OCI-LY3 (cell line): ENCODE measurements at regions not wholly inside any gene's neighbourhood (a gene's known extent, or its start where the extent isn't known, plus 50 kb on each side); places are given as distances from the start of the nearest gene placed in this dataset.

Experiments used
- H2AFZ ChIP-seq: fragments of 200-600, 300-600 bp; shearing (Covaris generic); 2 replicates; pipeline ENCODE4 v1.6.0; 2014; ENCODE audit warnings: antibody characterized with exemption, low read depth, low read length
- H3K27ac ChIP-seq: fragments of 200-600, 300-600 bp; sonication (generic); 2 replicates; pipeline ENCODE4 v1.5.1; 2014; ENCODE audit warnings: mild to moderate bottlenecking, low read length, moderate library complexity, mixed read lengths
- H3K27me3 ChIP-seq: fragments of 200-600, 300-600 bp; sonication (generic); 2 replicates; pipeline ENCODE4 v1.6.1; 2014; ENCODE audit warnings: low read depth, low read length, mixed read lengths
- H3K36me3 ChIP-seq: fragments of 200-600, 300-600 bp; sonication (generic); replicated peaks from 2 replicates; pipeline ENCODE3; 2014; ENCODE audit warnings: low read depth, low read length, mixed read lengths
- H3K4me1 ChIP-seq: fragments of 300-600, 200-600 bp; sonication (generic); 2 replicates; pipeline ENCODE4 v1.6.1; 2014; ENCODE audit warnings: low read length, mixed read lengths
- H3K4me2 ChIP-seq: fragments of 200-600, 300-600 bp; sonication (generic); 2 replicates; pipeline ENCODE4 v1.6.1; 2014; ENCODE audit warnings: low read length, mixed read lengths
- H3K4me3 ChIP-seq: fragments of 300-600, 200-600 bp; sonication (generic); 2 replicates; pipeline ENCODE4 v1.5.1; 2014; ENCODE audit warnings: antibody characterized with exemption, mild to moderate bottlenecking, low read length, moderate library complexity
- H3K79me2 ChIP-seq: fragments of 300-600, 200-600 bp; shearing (Covaris generic); 2 replicates; pipeline ENCODE4 v1.6.1; 2014; ENCODE audit warnings: mild to moderate bottlenecking, low read length, mixed read lengths
- H3K9ac ChIP-seq: fragments of 300-600, 200-600 bp; shearing (Covaris generic); 2 replicates; pipeline ENCODE4 v1.6.0; 2014; ENCODE audit warnings: mild to moderate bottlenecking, low read length, moderate library complexity
- H3K9me3 ChIP-seq: fragments of 200-600, 300-600 bp; shearing (Covaris generic); 2 replicates; pipeline ENCODE4 v1.6.1; 2014; ENCODE audit warnings: low read length, mixed read lengths; ENCODE audit not compliant: insufficient read depth
- H4K20me1 ChIP-seq: fragments of 200-600, 300-600 bp; sonication (generic); 2 replicates; pipeline ENCODE4 v1.6.1; 2016; ENCODE audit warnings: low read length, mixed read lengths; ENCODE audit not compliant: insufficient read depth
- CTCF ChIP-seq: fragments of 200-600, 300-600 bp; sonication (generic); IDR thresholded peaks from 2 replicates; pipeline ENCODE4 v1.5.1; 2014; ENCODE audit warnings: antibody characterized with exemption, low read length, low read depth
- EZH2phosphoT487 ChIP-seq: fragments of 200-600 bp; shearing (Covaris generic); IDR thresholded peaks from 2 replicates; pipeline ENCODE4 v1.6.1; 2018; ENCODE audit warnings: antibody characterized with exemption, mixed run types, low read depth

GRCh38 chr2:211251016-211251415 is 694.6 kb downstream of the CPS1 start:
- Histone ChIP-seq H4K20me1 (no peaks in the 10 kb centered on the region), H3K9me3 (no peaks in the 10 kb centered on the region), H3K9ac (no peak overlapping the region), H3K4me1 (no peaks in the 10 kb centered on the region), H3K4me2 (no peak overlapping the region), H3K4me3 (no peak overlapping the region), H3K36me3 (no peaks in the 10 kb centered on the region), H2AFZ (no peak overlapping the region), H3K79me2 (no peaks in the 10 kb centered on the region), H3K27ac (no peak overlapping the region), H3K27me3 (no peaks in the 10 kb centered on the region)
- TF ChIP-seq CTCF (no peak), EZH2phosphoT487 (no peak)

- H3K9ac ChIP-seq = no peak overlapping the region
- no peak overlapping the region for H2AFZ ChIP-seq
- H3K4me2 ChIP-seq = no peak overlapping the region
- no peaks in the 10 kb centered on the region for H3K27me3 ChIP-seq
- no peaks in the 10 kb centered on the region for H4K20me1 ChIP-seq
- no peaks in the 10 kb centered on the region for H3K79me2 ChIP-seq
- no peaks in the 10 kb centered on the region for H3K36me3 ChIP-seq
- no peak for TF ChIP-seq EZH2phosphoT487
- no peak for TF ChIP-seq CTCF
- H3K9me3 ChIP-seq = no peaks in the 10 kb centered on the region
- no peak overlapping the region for H3K4me3 ChIP-seq
- no peak overlapping the region for H3K27ac ChIP-seq
- H3K4me1 ChIP-seq = no peaks in the 10 kb centered on the region
Observed at GRCh38 chr2:211258646-211259335, 702.4 kb downstream of the CPS1 start.

- Histone ChIP-seq H3K4me3 (no peak overlapping the region), H3K79me2 (no peaks in the 10 kb centered on the region), H3K4me2 (no peak overlapping the region), H3K9ac (no peak overlapping the region), H3K9me3 (no peaks in the 10 kb centered on the region), H3K27ac (no peak overlapping the region), H3K27me3 (no peaks in the 10 kb centered on the region), H3K4me1 (no peaks in the 10 kb centered on the region), H3K36me3 (no peaks in the 10 kb centered on the region), H4K20me1 (no peaks in the 10 kb centered on the region), H2AFZ (no peak overlapping the region)
- TF ChIP-seq CTCF (no peak), EZH2phosphoT487 (no peak)
Observed at GRCh38 chr2:211259831-211260476, 703.6 kb downstream of the CPS1 start.

- Histone ChIP-seq H2AFZ (no peak overlapping the region), H3K9me3 (no peaks in the 10 kb centered on the region), H3K4me3 (no peak overlapping the region), H3K79me2 (no peaks in the 10 kb centered on the region), H3K36me3 (no peaks in the 10 kb centered on the region), H3K27ac (no peak overlapping the region), H3K4me1 (no peaks in the 10 kb centered on the region), H3K9ac (no peak overlapping the region), H4K20me1 (no peaks in the 10 kb centered on the region), H3K27me3 (no peaks in the 10 kb centered on the region), H3K4me2 (no peak overlapping the region)
- TF ChIP-seq CTCF (no peak), EZH2phosphoT487 (no peak)
Observed at GRCh38 chr2:211270257-211270656, 713.9 kb downstream of the CPS1 start.
